GM21723 (cell line): ENCODE measurements at regions not wholly inside any gene's neighbourhood (a gene's known extent, or its start where the extent isn't known, plus 50 kb on each side); places are given as distances from the start of the nearest gene placed in this dataset.

ENCODE experiments used
- ATAC-seq: cut with Tn5 transposase; IDR thresholded peaks from one replicate; pipeline ENCODE4 v1.9.1; 2021; ENCODE audit warnings: mild to moderate bottlenecking, moderate library complexity; ENCODE audit not compliant: unreplicated experiment

DNA sequence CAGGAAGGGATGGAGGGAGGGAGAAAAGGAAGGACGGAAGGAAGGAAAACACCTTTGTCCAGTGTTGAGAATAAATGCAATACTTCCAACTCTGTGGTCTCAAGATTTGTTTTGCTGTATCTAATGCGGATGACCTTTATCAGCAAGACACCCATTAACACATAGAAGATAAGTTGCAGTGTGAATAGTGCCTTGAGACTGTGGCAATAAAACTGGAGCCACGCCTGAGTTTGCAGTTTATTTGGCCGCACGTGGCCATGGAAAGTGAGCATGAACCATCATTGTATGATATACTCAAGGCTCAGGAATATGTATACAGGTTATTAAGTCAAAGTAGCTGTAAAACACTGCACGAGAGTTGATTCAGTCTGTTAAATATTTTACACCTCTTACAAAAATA lies 113.6 kb upstream of the EEA1 start:
- no peak for ATAC-seq

DNA sequence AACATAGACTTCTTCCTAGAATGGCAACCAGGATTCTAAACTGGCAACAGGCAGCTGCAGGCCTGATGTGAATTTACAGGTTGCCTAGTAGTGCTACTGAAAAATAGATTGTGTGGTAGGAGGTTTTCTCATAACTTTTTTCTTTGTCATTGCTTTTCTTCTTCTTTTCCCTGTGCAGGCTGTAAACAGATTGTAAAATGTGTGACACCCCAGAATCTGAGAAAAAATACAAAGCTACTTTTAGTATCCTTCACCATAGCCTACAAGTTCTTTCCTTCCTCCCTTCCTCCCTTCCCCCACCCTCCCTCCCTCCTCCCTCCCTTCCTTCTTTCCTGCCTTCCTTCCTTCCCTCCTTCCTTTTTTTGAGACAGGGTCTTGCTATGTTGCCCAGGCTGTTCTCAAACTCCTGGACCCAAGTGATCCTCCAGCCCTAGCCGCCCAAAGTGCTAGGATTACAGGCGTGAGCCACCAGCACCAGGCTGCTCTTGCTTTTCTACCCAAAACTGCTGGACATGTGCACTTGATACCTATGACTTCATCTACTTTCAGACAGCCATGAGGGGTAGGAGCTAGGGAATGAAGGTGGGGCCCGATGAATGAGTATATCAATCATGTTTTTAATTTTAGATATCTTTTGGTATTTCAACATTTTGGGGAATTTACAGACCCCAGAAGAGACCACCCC lies 114.2 kb upstream of the EEA1 start:
- ATAC-seq: no peak

DNA sequence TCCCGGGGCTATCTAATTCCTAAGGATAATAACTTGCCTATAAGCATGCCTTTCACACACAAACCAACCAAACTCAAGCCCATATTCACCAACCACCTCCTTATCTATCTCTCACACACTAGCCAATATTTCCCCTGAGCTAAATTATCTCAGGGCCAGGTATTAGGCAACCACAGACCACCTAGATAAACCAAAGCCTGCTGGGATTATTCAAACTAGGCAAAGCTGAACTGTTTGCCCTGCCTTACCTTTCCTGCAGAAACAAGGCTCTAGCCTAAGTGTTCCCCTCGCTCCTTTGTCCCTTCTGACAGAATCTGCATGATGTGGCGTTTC lies 114.7 kb upstream of the EEA1 start:
- no peak for ATAC-seq

DNA sequence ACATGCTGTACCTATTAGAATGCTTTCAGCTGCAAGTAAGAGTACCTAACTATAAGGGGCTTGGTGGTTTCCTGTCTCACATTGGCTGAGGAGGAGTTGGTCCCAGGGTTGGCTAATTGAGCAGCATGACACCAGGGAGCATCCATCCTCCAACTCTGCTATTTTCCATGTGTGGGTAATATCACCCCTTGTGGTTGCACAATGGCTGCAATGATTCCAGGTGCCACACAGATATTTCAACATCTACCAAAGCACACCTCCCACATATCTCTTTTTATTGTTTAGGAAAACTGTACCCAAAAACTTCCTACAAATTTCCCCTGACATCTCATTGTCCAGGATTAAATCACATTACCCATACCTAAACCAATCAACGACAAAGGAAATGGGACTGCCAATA lies 118.0 kb upstream of the EEA1 start:
- ATAC-seq: no peak

DNA sequence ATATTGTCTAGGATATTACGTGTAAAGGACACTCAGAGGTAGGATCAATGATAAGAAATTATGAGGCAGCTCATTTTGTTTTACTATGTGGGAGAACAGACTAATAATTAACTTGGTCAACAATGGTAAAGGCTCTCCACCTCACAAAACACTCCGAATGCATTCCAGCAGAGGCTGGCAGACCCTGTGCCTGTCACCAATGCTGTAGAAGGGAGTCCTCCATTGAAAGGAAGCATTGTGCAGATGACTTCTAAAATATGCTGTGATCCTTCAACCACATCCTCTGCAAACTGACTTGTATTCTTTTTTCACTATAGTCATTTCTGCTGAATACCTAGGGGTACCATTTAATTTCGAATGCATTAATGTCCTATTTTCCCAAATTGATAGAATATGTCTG lies 119.6 kb upstream of the EEA1 start:
- ATAC-seq: no peak

DNA sequence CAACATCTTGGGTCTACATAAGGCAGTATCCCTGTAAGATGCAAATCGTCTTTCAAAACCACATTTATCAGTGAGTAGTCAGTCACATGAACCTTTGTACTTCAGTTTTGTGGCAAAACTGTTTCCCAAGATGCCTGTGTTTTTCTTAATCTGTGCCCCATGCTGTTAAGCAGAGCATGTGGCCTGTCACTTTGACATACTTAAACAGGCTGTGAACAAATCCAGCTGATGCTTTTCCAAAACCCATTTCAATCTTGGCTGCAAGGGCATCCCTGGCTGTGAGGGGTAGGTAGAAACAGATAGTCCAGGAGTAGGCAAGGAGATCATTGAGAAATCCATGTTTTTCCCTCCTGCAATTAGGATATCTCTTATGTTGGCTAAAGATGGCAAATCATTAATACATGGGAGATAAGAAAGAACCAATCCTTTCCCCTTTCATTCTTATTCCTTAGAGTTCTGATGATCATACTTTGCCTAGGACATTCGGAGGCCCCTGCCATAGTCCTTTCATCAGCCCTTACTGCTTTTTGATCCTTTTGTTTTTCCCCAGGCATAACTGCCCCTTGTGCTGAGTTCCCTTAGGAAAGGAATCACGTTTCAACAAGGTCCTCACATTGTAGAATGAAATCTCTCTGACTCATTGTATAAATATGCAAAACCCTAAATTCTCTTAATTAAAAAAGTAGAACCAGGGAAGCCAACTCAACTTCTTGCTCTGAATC lies 121.1 kb upstream of the EEA1 start:
- no peak for ATAC-seq

DNA sequence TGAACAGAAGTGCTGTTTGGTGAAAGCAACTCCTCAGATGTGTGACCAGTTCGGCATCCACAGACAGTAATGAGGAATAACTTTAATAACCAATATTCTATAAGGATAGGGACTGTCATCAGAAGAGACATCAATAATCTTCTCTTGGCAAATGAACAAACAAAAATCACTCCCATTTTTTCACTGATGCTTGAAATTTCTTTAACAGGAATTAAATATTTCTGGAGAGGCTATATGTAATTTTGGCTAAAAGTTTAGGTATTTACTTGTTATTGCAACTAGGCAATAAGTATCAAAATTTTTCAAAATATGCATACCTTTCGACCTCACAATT lies 121.6 kb upstream of the EEA1 start:
- ATAC-seq: no peak

DNA sequence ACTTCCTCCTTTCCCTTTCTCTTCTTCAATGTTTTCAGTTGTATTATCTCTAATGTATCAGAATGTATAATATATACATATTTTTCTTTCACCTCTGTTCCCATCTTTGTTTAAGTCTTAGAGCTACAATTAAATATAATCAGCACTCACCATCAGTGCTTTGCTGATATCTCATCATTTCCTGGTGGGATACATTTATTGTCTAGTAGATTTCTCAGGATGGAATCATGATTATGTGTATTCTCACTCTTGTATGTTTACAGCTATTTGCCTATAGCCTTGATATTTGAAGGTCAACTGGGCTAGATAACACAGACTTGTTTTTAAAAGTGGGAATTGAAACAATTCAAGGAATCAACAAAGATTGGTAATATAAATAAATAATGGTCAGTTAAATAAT lies 124.9 kb upstream of the EEA1 start:
- ATAC-seq: no peak

DNA sequence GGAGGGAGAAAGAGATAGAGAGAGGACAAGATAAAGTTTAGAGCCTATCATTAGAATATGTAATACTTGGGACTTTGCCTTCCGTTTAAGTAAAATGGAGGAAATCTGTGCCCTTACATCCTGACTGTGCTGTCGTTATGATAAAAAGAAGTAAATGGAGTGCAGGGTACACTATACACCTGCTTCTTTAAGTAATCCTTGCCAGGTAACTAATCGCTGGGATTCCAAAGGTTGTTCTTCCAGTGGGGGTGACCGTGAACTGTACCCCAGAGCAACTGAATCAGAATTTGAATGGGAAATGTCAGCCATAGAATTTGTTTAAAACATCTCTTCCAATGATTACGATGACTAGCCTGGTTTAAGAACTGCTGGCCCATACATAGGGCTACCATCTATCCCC lies 126.1 kb upstream of the EEA1 start:
- no peak for ATAC-seq

DNA sequence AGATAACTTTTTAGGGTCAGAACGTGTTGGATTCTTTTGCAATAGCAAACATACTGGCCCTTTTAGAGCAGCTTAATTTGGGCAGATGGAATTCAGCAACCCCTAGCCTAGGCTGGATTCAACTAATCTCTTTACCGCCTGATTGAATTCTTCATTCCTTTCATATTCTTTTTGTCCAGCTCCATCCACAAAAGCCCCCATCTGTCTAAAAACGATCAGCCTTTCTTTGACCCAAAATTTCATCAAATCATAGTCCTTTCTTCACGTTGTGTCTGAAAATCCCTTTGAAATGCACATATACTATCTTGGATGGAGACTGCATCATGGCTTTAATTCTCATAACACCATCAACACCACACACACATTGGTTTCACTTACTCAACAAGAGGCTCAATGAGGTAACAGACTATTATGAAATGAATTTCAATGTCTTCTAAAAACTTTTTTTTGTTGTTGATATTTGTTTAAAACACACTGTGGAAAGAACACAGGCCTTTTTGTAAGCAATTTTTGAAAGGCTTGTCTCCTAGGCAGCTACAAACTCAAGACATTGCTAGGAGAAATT lies 128.0 kb upstream of the EEA1 start:
- no peak for ATAC-seq

DNA sequence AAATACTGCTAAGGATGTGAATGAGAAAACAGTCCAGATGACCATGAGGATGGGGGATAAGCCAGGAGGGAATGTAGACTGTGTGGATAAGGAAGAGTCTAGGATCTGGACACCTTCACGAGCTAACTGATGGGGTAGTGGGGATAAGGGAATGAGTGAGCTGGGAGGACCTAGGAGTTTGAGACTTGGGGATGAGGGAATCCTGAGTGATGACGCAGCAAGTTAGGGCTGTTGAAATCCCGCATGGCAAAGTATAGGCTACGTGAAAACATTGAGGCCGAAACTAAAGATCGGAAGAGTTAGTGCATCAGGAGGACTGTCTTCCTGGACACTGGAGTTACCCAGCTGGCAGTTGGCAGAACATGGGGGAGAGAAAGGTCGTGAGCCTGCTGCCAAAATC lies 129.2 kb upstream of the EEA1 start:
- no peak for ATAC-seq

DNA sequence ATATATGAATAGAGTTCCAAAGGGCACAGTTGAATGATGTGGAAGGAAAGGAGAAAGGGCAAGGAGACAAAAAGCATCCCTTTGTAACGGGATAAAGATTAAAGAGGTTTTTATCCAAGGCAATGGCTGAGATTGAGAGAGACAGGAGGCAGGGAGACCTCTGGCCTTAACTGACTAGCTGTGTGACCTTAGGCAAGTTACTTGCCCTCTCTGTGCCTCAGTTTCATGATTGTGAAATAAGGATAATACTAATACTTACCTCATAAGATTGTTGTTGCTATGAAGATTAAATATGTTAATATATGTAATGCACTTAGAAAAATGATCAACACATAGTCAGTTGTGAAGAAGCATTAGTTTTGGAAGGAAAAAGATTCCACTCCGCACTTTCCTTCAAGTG lies 130.2 kb upstream of the EEA1 start:
- no peak for ATAC-seq

DNA sequence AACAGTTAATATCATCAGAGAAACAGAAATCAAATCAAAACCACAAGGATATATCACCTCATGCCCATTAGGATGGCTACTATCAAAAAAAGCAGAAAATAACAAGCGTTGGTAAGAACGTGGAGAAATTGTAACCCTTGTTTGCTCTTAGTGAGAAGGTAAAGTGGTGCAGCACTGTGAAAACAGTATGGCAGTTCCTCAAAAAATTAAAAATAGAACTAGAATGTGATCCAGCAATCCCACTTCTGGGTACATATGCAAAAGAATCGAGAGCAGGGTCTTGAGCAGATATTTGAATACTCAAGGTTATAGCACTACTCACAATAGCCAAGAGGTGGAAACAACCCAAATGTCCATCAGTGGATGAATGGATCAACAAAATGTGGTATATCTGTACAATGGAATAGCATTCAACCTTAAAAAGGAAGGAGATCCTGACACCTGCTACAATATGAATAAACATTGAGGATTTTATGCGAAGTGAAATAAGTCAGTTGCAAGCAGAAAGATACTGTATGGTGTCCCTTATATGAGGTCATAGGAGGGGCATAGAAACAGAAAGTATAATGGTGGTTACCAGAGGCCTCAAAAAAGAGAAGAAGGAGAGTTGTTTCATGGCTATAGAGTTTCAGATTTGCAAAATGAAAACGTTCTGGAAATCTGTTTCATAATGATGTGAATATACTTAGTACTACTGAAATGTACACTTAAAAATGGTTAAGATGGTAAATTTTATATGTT lies 131.0 kb upstream of the EEA1 start:
- ATAC-seq: peak; percentile 99

DNA sequence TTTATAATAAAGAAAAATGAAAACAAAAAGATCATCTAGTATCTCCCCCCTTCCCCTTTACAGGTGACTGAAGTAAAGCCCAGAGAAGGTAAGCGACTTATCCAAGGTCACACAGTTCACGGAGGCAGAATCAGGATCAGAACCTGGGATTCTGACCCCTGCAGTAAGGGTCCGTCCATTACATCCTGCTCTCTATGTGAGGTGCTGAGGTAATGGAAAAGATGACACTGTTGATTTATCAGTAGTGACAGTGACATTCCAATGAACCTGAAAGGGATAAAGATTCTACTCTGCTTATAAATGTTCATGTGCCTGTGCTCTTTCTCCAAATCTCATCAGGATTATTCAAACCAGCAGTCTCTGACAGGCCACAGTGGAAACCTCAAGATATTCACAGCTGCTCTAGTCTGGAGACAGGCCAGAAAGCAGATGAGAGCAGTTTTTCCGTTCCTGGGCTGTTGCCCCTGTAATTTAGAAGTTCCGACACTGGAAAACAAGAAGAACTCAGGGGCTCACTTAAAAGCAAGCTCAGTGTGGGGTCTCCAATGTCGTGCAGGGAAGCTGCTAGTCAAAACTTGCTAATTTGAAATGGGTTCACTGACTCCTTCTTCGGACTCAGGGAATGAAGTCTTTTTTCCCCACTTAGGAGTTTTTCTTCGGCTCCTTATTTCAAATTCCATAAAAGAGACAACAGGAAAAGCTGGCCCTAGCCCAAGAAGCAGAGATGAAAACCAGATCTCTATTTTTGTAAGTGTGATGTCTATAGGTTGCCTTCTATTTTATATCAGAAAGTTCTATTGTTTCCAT lies 131.8 kb upstream of the EEA1 start:
- peak; percentile 6 for ATAC-seq

DNA sequence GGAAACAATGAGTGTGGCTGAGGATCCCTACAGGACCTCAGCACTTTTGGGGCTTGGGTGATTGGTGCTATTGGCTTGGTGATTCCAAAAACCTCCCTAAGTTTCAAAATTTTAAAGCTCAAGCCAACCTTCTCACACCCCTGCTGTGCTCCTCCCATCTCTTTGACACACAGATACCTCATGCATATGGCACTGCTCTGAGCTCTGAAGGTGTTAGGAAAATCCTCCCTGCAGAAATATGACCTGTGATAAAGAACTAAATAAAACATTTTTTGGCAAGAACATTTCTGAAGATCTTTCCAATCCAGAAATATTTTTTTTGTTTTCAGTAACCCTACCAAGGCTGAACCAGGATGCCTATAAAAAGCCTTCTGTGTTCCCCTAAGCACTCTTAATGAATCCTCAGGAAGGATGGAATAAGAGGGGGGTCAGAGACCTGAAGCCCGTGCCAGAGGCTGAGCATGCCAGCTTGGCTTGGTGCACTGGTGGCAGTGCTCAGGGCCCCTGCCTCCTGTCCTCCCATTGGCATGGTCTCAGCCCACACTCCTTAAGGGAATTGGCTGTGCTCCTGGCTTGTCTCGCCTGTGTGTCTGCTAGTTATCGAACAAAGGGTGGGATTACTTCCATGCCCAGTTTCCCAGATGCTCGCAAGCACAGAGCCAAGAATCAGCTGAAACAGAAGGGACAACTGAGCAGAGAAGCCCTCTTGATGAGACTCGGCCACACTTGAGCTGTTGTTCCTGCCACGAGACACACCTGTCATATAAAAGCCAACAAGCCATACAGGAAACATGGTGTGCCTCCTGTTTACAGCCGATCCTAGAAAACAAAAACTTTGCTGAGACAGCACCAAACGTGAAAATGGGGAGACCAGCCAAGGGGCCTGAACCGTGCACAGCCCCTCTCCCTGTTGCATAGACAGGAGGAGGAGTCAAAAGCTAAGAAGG lies 132.7 kb upstream of the EEA1 start:
- no peak for ATAC-seq

DNA sequence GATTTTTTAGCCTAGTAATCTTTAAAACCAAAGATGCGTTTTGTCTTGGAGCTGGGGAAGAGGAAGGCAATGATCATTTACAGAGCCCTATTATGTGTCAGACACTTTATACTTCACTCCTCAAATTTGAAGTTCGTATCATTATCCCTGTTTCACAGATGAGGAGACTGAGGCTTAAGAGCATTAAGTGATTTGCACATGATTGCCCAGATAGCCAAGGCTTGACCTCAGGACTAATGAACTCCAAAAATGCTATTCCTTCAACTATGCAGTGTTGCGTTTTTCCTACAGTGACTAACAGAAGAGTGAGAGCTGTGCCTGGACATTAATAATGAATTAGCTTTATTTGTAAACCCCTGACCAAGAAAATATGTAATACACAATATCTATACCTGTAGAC lies 136.8 kb upstream of the EEA1 start:
- ATAC-seq: no peak

DNA sequence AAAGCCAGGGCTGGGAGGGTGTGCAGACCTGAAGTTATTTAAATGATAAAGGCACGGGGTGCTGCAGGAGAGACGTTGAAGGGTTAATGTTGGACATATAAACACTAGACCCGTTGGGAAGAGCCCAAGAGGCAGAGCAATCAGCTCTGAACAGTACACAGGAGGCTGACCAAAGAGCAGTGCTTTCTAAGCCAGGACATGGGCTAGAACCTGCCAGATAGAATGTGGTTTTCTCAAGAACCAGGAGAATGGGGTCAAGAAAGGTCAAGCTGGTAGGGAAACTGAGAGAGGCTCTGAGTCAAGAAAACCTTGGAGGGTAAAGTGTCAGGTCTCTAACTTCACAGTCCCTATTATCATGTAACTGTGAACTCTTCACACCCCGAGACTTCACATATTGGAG lies 143.2 kb upstream of the EEA1 start:
- ATAC-seq: no peak

DNA sequence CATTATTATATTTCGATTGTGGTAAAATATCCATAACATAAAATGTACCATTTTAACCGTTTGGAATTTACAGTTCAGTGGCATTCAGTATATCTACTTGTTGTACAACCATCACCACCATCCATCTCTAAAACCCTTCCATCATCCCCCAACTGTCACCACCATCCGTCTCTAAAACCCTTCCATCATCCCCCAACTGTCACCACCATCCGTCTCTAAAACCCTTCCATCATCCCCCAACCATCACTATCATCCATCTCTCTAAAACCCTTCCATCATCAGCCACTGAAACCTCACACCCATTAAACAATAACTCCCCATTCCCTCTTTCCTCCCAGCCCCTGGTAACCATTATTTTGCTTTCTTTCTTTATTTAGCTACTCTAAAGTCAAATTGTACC lies 144.2 kb upstream of the EEA1 start:
- ATAC-seq: no peak

DNA sequence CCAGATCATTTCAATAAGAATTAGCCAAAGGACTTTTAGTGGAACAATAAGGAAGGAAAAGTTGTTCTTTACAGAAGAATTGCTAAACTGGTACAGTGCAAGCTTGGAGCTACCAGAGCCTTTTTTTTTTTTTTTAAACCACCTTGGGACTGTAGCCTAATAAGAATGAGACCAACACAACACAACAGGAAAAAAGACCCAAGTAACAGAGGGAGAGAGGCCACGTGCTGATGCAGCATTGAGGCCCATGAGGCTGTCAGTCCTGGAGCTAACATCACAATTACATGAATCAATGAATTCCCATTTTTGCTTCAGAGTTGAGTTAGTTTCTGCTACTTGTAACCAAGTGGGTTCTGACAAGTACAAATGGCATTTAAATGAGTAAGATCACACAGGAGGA lies 149.0 kb upstream of the EEA1 start:
- ATAC-seq: no peak

DNA sequence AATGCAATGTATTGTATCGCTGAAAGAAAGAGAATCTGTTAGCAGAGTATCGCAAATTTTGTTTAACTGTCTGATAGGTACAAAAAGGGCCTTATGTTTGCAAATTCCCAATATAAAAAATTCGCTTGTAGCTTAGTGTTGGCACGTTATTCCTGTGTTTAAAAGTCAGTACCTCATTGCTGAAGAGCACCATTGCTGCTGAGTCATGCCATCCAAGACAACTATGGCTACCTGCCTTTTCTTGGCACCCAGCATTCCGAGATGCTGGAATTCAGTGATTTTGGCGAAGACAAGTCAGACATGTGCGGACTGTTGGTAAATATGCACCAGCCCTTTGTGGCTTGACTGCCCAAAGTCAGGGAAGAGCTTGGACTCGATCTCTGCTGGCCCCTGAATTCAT lies 149.5 kb upstream of the EEA1 start:
- ATAC-seq: no peak
